ENCODE measurements at regions not wholly inside any gene's neighbourhood (a gene's known extent, or its start where the extent isn't known, plus 50 kb on each side); places are given as distances from the start of the nearest gene placed in this dataset.

- intact Hi-C loops (cut with DNase I) = no loop called here
- Histone ChIP-seq H3K4me3 (no peak overlapping the region), H3K27ac (no peak overlapping the region), H3K9me3 (no peaks in the 10 kb centered on the region), H3K4me1 (peaks cover 9% of the 10 kb centered on the region), H3K27me3 (no peaks in the 10 kb centered on the region), H3K36me3 (no peaks in the 10 kb centered on the region)
- ATAC-seq (no peak), DNase-seq (no peak)
- TF ChIP-seq CTCF (IDR thresholded peaks at IDR 0.05) = no peak
Measured at GRCh38 chr2:222807431-222807830, 53.4 kb upstream of the ACSL3 start.

GRCh38 chr2:222809582-222809981, 51.3 kb upstream of the ACSL3 start:
- Histone ChIP-seq H3K4me1 (peaks cover 9% of the 10 kb centered on the region), H3K27ac (no peak overlapping the region), H3K4me3 (no peak overlapping the region), H3K27me3 (no peaks in the 10 kb centered on the region), H3K36me3 (no peaks in the 10 kb centered on the region), H3K9me3 (no peaks in the 10 kb centered on the region)
- intact Hi-C loops (cut with DNase I) = no loop called here
- no peak for ATAC-seq
- TF ChIP-seq CTCF (IDR thresholded peaks at IDR 0.05) = no peak
- no peak for DNase-seq

GRCh38 chr2:222810044-222810443, 50.8 kb upstream of the ACSL3 start:
- no peaks in the 10 kb centered on the region for H3K36me3 ChIP-seq
- no peak for TF ChIP-seq CTCF (IDR thresholded peaks at IDR 0.05)
- DNase-seq (no peak), ATAC-seq (no peak)
- intact Hi-C loops (cut with DNase I) = no loop called here
- H3K27ac ChIP-seq = no peak overlapping the region
- peaks cover 9% of the 10 kb centered on the region for H3K4me1 ChIP-seq
- no peaks in the 10 kb centered on the region for H3K9me3 ChIP-seq
- H3K4me3 ChIP-seq = no peak overlapping the region
- H3K27me3 ChIP-seq = no peaks in the 10 kb centered on the region

Data from upper lobe of right lung (tissue), 1 donor.